H1 (cell line): ENCODE measurements at regions not wholly inside any gene's neighbourhood (a gene's known extent, or its start where the extent isn't known, plus 50 kb on each side); places are given as distances from the start of the nearest gene placed in this dataset.
"Not testable (repeated sequence)": the region's sequence is repeated elsewhere in the genome, so short reads cannot be mapped to it uniquely, and the experiment has no call there.

Source experiments
- CTCF ChIP-seq, 3 experiments: IDR thresholded peaks; 1 replicate in 2 of 3; 2 replicates in 1 of 3; pipeline versions ENCODE4 v1.5.1 to v1.6.1; 2011; ENCODE audit warnings: low read length in 3 of 3, mild to moderate bottlenecking in 3 of 3, inconsistent platforms in 2 of 3, low read depth in 1 of 3, moderate library complexity in 1 of 3; ENCODE audit not compliant: insufficient read depth in 1 of 3; ENCODE audit errors: control extremely low read depth in 1 of 3
- GTF2F1 ChIP-seq: IDR thresholded peaks from 2 replicates; pipeline ENCODE4 v1.6.1; 2012; ENCODE audit warnings: low read depth, low read length, improper control_type of control experiment, borderline replicate concordance
- TEAD4 ChIP-seq: IDR thresholded peaks from 2 replicates; pipeline ENCODE4 v1.6.1; 2012; ENCODE audit warnings: low read depth, low read length, inconsistent platforms, mixed read lengths

GRCh38 chr6:121740188-121740587 is 304.7 kb downstream of the GJA1 start:
- TF ChIP-seq TEAD4; GTF2F1; CTCF (IDR thresholded peaks at IDR 0.05; ENCODE audit: control extremely low read depth in 1 of 3, insufficient read depth in 1 of 3, low read depth in 1 of 3, low read length in 3 of 3): not testable (repeated sequence)
